HEK293T (cell line): ENCODE measurements at regions not wholly inside any gene's neighbourhood (a gene's known extent, or its start where the extent isn't known, plus 50 kb on each side); places are given as distances from the start of the nearest gene placed in this dataset.

Experiments used
- BHLHE40 ChIP-seq: fragments of 450-650 bp; IDR thresholded peaks from 2 replicates; pipeline ENCODE4 v1.6.1; 2016; ENCODE audit warnings: mild to moderate bottlenecking, moderate library complexity, borderline replicate concordance
- HDGF ChIP-seq: fragments of 450-650 bp; IDR thresholded peaks from 2 replicates; pipeline ENCODE4 v1.6.1; 2017; ENCODE audit warnings: antibody characterized with exemption, borderline replicate concordance
- LEF1 ChIP-seq: fragments of 450-650 bp; IDR thresholded peaks from 2 replicates; pipeline ENCODE4 v1.6.1; 2017; ENCODE audit warnings: mild to moderate bottlenecking, borderline replicate concordance
- SP1 ChIP-seq: fragments of 450-650 bp; IDR thresholded peaks from 2 replicates; pipeline ENCODE4 v1.6.1; 2017
- ZNF384 ChIP-seq: fragments of 450-650 bp; IDR thresholded peaks from 2 replicates; pipeline ENCODE4 v1.6.1; 2016

DNA sequence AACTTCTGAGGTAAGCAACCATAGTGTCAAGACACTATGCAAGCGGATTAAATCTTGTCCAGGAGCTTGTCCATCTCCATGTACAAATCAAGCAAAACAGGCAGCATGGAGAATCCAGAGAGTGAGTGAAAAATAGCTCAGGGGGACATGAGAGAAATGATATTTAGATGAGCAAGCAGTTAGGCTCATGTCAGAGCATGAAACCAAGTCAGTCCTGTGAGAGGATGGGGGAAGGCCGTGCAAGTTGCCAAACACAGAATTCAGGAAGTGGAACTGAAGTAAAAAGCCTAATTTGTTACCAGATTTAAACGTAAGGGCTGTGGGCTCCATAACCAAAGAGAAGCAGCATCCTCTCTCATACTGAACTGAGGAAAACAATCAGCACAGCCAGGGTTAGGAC, 995.9 kb downstream of the MCTP2 start:
- TF ChIP-seq BHLHE40 = no peak
- no peak for TF ChIP-seq LEF1
- no peak for TF ChIP-seq HDGF
- no peak for TF ChIP-seq ZNF384
- TF ChIP-seq SP1 = no peak
